Muscle layer of duodenum (tissue), 2 donors: ENCODE measurements at regions not wholly inside any gene's neighbourhood (a gene's known extent, or its start where the extent isn't known, plus 50 kb on each side); places are given as distances from the start of the nearest gene placed in this dataset.

Experiments used
- H3K27ac ChIP-seq: one replicate; pipeline ENCODE4 v1.7.0; 2013; ENCODE audit warnings: mild to moderate bottlenecking, low read length
- H3K27me3 ChIP-seq: one replicate; pipeline ENCODE4 v1.7.0; 2013; ENCODE audit warnings: low read depth, mild to moderate bottlenecking, control low read depth, low read length
- H3K36me3 ChIP-seq, 2 donors: one replicate each; pipeline ENCODE4 v1.7.0; 2013; ENCODE audit warnings: low read length in 2 of 2, control low read depth in 1 of 2, mild to moderate bottlenecking in 1 of 2; ENCODE audit not compliant: insufficient read depth in 2 of 2, control insufficient read depth in 1 of 2
- H3K4me1 ChIP-seq, 2 donors: one replicate each; pipeline ENCODE4 v1.7.0; 2013; ENCODE audit warnings: low read length in 2 of 2, mild to moderate bottlenecking in 2 of 2, control low read depth in 1 of 2, moderate library complexity in 1 of 2; ENCODE audit not compliant: insufficient read depth in 2 of 2, control insufficient read depth in 1 of 2
- H3K4me3 ChIP-seq, 2 donors: one replicate each; pipeline ENCODE4 v1.7.0; 2013; ENCODE audit warnings: low read length in 2 of 2, low read depth in 1 of 2, mild to moderate bottlenecking in 1 of 2
- H3K9me3 ChIP-seq, 2 donors: one replicate each; pipeline ENCODE4 v1.7.0; 2013; ENCODE audit warnings: low read length in 2 of 2, control low read depth in 1 of 2, mild to moderate bottlenecking in 1 of 2; ENCODE audit not compliant: control insufficient read depth in 1 of 2
- donor health status: healthy.

- H3K27me3 ChIP-seq = no peaks in the 10 kb centered on the region
- no peak overlapping the region for H3K27ac ChIP-seq
- no peaks in the 10 kb centered on the region for H3K4me1 ChIP-seq
- no peaks in the 10 kb centered on the region for H3K9me3 ChIP-seq
- no peak overlapping the region for H3K4me3 ChIP-seq
- H3K36me3 ChIP-seq = no peaks in the 10 kb centered on the region
Measured at GRCh38 chr16:86181526-86181925, 282.6 kb downstream of the IRF8 start.

DNA sequence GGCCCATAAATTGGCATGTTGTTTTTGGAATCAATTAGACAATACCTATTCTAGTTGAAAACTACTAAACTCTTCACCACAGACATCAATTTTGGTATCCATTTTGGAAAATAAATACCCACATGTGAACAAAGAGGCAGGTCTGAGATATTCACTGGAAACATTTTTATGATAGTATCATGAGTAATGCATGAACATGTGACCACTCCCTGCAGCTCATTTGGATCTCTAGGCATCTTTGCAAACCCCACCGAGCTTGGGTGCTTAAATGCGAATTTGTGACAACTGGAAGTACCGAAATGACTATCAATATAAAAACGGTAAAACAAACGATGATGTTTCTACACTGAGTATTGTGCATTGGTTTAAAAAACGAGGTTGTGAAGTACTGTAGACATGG is 285.2 kb downstream of the IRF8 start:
- Histone ChIP-seq H3K36me3 (no peaks in the 10 kb centered on the region), H3K9me3 (no peaks in the 10 kb centered on the region), H3K27me3 (no peaks in the 10 kb centered on the region), H3K4me3 (no peak overlapping the region), H3K4me1 (no peaks in the 10 kb centered on the region), H3K27ac (no peak overlapping the region)

GRCh38 chr16:86185089-86185488 is 286.1 kb downstream of the IRF8 start:
- no peaks in the 10 kb centered on the region for H3K36me3 ChIP-seq
- no peaks in the 10 kb centered on the region for H3K9me3 ChIP-seq
- H3K4me1 ChIP-seq = no peaks in the 10 kb centered on the region
- no peak overlapping the region for H3K4me3 ChIP-seq
- no peaks in the 10 kb centered on the region for H3K27me3 ChIP-seq
- no peak overlapping the region for H3K27ac ChIP-seq

GRCh38 chr16:86186313-86186712 is 287.4 kb downstream of the IRF8 start:
- Histone ChIP-seq H3K27ac (no peak overlapping the region), H3K27me3 (no peaks in the 10 kb centered on the region), H3K9me3 (no peaks in the 10 kb centered on the region), H3K36me3 (no peaks in the 10 kb centered on the region), H3K4me3 (no peak overlapping the region), H3K4me1 (no peaks in the 10 kb centered on the region)

- H3K36me3 ChIP-seq = no peaks in the 10 kb centered on the region
- no peaks in the 10 kb centered on the region for H3K9me3 ChIP-seq
- H3K27me3 ChIP-seq = no peaks in the 10 kb centered on the region
- no peaks in the 10 kb centered on the region for H3K4me1 ChIP-seq
- H3K4me3 ChIP-seq = no peak overlapping the region
- H3K27ac ChIP-seq = no peak overlapping the region
Measured at GRCh38 chr16:86189934-86190333, 291.0 kb downstream of the IRF8 start.

GRCh38 chr16:86191663-86192062 is 292.7 kb downstream of the IRF8 start:
- Histone ChIP-seq H3K4me3 (no peak overlapping the region), H3K9me3 (no peaks in the 10 kb centered on the region), H3K27ac (no peak overlapping the region), H3K36me3 (no peaks in the 10 kb centered on the region), H3K27me3 (peaks cover 3% of the 10 kb centered on the region), H3K4me1 (no peaks in the 10 kb centered on the region)

DNA sequence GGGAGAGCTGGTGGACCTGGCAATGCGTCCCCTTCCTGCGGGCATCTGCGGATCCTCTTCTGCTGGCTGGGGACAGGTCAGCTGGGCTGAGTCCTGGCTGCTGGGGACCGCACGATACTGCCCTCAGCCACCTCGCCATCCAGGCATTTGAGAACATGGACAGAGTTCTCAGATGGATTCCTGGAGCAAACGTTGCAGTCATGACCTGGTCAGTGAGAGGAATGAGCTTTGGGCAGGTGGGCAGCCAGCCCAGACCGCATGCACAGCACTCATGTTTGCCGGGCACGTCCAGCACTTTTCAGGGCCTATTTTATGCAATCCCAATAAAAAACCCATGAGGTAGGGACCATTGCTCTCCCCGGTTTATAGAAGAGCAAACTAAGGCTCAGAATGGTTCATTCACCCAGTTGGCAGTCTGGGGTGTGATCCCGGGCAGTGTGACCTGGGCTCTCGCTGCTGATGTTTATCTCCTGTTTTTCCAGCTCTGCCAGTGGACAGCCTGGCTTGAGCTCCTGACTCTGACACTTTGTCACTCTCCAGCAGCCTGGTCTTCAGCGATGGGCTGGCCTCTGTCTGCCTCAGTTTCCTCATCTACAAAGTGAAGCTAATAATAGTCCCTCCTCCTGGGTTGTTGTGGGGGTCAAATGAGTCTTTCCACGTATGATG is 294.7 kb downstream of the IRF8 start:
- no peak overlapping the region for H3K4me3 ChIP-seq
- H3K27ac ChIP-seq = no peak overlapping the region
- H3K9me3 ChIP-seq = no peaks in the 10 kb centered on the region
- peaks cover 7% of the 10 kb centered on the region for H3K27me3 ChIP-seq
- no peaks in the 10 kb centered on the region for H3K36me3 ChIP-seq
- peaks cover 0 to 3% of the 10 kb centered on the region in 2 donors for H3K4me1 ChIP-seq

DNA sequence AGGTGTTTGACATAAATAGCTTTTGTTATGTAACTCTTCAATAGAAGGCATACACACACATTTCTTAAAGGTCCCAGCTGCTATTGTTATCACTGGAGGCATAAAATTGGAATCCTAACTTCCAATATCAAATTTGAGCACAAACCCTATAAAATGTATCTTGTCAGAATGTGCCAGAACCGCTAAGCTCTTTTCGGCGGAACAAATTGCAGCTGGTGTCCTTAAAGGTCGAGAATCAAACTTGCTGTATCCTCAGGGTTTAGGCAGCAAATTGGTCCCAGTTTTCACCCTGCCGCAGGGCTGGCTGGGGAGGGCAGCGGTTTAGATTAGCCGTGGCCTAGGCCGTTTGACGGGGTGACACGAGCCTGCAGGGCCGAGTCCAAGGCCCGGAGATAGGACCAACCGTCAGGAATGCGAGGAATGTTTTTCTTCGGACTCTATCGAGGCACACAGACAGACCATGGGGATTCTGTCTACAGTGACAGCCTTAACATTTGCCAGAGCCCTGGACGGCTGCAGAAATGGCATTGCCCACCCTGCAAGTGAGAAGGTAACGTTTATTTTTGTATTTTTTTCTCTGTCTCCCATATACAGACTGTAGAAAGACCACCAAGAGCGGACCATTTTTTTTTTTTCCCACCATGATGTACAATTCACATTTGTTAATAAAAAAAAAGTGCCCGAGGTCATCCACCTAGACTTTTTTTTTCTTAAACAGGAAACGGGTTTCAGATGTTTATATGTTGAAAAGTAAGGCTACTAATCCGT is 297.1 kb downstream of the IRF8 start:
- Histone ChIP-seq H3K36me3 (no peaks in the 10 kb centered on the region), H3K27ac (peak overlapping the region; percentile 78), H3K4me1 (peaks cover 0 to 9% of the 10 kb centered on the region in 2 donors), H3K27me3 (peaks cover 8% of the 10 kb centered on the region), H3K4me3 (peak overlapping the region in 1 of 2 donors; percentile 45), H3K9me3 (no peaks in the 10 kb centered on the region)

DNA sequence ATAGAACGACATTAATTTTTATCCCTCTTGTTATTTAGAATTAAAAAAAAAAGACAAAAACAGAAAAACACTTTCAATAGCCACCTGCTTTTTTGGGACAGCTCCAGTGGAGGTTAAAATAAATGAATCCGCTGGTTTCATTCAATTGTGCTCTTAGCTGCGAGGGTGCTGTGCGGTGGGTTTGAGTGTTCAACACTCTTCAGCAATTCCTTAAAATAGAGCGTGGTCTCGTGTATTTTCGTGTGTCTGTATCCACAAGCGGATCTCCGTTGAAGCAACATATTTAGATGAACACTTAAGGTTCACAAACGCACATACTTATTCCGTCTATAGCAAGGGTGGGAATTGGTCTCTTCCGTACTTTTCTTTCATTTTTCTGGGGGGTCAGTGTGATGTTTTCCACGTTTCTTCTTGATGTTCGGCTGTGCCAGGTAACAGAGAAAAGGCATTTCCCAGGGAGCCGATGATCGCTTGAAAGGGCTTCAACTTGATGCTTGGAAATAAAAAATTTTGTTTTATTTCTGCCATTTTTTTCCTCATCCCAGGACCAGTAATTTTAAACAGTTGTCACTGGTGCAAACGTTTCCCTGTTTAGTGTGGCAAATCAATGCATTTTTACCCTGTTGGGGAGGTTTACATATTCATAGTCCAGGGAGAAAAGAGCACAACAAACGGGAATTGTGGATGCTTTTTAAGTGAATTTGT is 297.9 kb downstream of the IRF8 start:
- peaks cover 0 to 12% of the 10 kb centered on the region in 2 donors for H3K4me1 ChIP-seq
- H3K27ac ChIP-seq = peak overlapping the region; percentile 78
- H3K4me3 ChIP-seq = peak overlapping the region; percentile 12 to 45
- no peaks in the 10 kb centered on the region for H3K9me3 ChIP-seq
- peaks cover 8% of the 10 kb centered on the region for H3K27me3 ChIP-seq
- no peaks in the 10 kb centered on the region for H3K36me3 ChIP-seq

DNA sequence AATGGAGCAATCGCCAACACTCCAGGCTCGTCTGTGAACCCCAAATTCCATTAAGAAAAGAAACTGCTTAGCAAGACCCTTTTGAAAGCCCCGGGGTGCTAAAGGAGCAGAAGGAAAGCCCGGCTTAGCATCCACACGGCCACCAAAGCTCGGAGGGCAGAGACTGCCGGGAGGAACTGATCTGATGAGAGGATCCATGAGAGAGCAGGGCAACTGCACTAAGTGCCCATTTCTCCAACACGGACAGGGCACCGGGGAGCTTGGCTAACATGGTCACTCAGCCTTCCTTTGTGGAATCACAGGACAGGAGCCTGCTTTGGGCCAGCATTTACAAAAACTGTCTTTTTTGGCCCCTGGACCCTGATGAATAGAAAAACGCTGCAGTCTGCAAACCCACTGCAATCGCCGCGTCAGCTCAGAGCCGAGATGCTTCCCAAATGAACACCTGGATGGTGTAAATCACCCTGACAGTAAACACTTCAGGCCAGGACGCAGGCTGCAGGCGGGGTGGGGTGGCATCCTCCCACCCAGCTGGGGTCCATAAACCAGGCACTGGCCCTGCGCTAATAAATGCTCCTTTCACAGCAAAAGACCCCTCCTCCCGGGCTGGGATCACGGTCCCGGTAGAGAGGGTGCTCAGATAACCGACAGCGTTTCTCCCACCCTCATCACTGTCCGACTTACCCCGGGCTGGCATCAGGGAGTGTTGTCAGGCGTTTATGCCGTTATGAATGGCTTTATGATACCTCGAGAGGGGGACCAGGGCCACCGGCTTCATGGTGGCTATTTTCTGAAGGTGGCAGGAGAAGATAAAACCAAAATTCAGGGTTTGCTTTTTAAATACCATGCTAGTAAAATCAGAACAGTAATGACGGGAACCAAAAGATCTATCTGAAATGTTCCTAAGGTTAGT is 299.5 kb downstream of the IRF8 start:
- H3K27ac ChIP-seq = peak overlapping the region; percentile 78

More for the DNA sequence above, 299.5 kb downstream of the IRF8 start:
- H3K4me1 ChIP-seq = peaks cover 0 to 12% of the 10 kb centered on the region in 2 donors
- peaks cover 8% of the 10 kb centered on the region for H3K27me3 ChIP-seq
- no peaks in the 10 kb centered on the region for H3K9me3 ChIP-seq
- H3K4me3 ChIP-seq = peak overlapping the region; percentile 40 to 47
- H3K36me3 ChIP-seq = no peaks in the 10 kb centered on the region
